ENCODE measurements at regions not wholly inside any gene's neighbourhood (a gene's known extent, or its start where the extent isn't known, plus 50 kb on each side); places are given as distances from the start of the nearest gene placed in this dataset.
"Not testable (repeated sequence)": the region's sequence is repeated elsewhere in the genome, so short reads cannot be mapped to it uniquely, and the experiment has no call there.

DNA sequence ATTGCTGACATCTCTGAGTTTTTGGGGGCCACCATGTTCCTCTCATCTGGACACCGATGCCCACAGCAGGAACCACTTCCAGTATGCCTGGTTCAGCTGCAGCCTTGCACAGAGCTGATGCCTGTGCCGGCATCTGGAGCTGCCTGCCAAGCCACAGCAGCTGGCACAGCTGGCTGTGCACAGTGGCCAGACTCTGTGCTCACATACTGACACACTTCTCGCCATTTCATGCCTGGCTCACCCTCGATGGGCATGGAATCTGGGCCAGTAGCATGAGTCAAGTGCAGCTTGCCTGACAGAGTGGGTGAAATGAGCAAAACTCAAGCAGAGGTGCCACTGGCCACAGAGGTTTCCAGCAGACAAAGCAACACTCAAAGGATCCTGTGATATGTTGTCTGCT is 863.4 kb downstream of the DNAH5 start:
- no peak for DNase-seq (ENCODE audit: low read depth, low spot score)

DNA sequence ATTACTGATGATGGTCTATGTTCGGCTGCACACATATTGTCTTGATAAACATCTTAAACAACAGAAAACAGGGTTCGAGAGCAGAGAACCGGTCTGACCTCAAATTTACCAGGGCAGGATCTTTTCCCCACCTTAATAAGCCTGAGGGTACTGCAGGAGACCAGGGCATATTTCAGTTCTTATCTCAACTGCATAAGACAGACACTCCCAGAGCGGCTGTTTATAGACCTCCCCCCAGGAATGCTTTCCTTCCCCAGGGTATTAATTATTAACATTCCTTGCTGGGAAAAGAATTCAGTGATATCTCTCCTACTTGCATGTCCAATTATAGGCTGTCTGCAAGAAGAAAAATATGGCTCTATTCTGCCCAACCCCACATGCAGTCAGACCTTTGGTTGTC is 871.6 kb downstream of the DNAH5 start:
- DNase-seq (ENCODE audit: low read depth, low spot score), result not testable (repeated sequence)

DNA sequence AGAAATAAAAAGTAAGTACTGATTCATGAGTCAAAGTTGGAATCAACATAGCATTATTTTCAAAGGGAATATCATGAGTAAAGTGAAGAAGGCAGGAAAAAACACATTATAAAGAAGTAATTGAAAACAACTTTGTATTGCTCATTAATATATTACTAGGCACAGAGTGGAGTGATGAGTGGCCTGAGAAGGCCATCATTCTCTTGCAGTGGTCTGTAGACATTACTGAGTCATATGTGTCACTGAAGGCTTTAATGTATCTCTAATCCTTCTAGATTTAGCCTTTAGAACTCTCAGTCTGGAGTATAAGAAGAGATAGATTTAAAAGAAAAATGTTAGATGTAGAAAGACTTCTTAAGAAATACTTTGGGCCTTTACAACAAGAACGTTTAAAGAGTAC is 881.4 kb downstream of the DNAH5 start:
- DNase-seq (ENCODE audit: low read depth, low spot score), result no peak

DNA sequence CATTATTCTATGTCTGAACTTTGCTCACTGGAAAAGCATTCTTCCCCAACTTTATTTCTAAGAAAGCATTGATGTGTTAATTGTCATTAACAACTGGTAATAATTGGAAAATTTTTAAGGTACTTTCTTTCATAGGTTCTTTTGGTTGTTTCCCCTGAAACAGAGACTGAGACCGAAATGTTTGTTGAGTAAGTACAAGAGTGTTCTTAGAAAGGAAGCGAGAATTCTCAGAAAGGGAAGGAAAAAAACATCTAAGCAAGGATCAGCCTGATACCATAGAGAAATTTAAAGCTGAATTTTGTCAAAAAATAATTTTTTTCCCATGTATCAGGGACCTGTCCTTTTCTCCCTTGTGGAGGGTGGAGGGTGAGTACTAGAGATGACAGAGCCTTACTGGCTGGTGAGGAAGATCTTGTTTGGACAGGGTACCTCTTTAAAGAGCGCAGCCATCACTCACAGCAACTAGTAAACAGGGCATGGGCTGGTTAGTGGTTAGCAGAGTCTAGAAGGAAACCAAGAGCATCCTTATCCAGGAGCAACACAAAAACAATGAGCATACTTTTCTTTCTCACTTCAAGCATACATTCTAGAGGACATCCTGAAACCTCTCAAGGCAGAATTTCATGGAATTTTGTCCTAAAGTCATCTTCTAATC is 898.5 kb downstream of the DNAH5 start:
- DNase-seq (ENCODE audit: low read depth, low spot score), result no peak

DNA sequence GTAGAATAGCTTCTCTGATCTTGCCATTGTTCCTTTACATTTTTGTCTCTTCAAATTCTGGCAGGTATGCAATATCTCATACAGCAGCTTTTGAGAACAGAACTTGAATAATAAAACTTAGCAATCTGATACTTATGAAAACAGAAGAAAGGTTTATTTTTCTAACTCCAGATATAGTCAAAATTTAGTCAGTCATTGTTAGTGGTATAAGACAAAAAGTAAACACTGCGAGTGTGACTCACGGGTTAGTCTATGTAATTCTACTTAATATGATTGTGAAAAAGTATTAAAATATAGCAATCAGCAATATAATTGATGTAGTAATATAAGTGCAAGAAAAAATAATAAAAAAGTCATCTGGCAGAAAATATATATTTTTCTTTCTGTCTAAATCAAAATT is 910.4 kb downstream of the DNAH5 start:
- DNase-seq (ENCODE audit: low read depth, low spot score), result no peak

DNA sequence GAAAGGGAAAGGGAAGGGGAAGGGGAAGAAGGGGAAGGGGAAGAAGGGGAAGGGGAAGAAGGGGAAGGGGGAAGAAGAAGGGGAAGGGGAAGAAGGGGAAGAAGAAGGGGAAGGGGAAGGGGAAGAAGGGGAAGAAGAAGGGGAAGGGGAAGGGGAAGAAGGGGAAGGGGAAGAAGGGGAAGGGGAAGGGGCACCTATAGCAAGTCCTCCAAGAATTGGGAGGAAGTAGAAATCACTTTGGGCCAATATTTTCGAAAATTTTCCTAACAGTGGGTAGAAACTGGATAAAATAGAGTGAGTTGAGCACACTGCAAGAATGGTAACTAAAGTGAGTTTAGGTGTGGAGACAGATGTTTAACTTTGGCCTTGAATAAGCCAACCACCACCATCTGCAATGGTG is 915.3 kb downstream of the DNAH5 start:
- no peak for DNase-seq (ENCODE audit: low read depth, low spot score)

DNA sequence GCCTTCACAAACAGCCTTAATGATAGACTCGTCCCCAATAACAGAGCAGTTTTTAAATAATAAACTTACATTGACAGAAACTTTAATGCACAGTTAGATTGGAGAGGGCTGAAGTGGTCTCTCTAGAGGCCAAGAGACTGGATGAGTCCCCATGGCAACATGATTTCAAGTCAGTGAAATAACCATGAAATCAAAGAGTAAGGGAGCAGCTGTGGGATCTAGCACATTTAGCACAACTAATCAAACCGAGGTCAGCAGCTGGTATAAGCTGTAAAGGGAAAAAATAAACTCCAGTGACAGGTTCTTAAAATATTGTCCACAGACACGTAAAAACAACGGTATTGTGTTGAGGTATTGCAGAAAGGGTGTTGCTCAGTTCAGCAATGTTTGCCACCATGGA is 916.6 kb downstream of the DNAH5 start:
- DNase-seq (ENCODE audit: low read depth, low spot score), result no peak

DNA sequence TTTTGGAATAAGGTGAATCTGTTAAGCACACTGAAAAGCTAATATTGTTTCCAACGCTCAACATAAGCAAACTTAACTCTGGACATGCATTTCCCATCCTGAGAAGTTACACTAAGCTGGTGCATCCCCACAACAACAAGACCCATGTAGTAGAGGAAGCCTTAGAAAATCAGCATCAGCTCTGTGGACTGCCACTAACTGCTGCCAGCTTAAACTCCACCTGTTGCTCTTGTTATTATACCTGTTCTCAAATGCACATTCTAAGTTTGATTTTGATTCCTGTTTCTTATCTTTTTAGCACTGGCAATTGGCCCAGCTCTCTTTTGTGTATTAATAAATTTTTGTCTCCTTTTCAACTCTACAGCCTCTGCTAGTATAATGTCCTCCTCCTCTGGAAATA is 924.8 kb downstream of the DNAH5 start:
- DNase-seq (ENCODE audit: low read depth, low spot score), result no peak

DNA sequence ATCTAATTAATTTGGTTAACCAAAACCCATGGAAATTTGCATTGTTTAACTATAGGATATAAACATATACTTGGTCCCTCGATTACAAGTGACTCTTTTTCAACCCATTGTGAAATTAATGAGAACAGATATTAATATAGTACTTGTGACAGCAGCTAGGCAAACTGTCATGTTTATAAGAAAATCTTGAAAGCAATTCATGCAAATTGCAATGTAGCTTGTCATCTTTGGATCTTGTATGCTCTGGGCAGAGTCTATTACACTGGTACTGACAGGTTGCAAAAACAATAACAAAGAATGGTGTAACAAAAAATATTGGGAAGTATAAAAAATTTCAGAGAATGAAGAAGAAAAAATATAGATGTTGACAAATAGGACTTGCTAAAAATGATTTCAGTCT is 941.0 kb downstream of the DNAH5 start:
- no peak for DNase-seq (ENCODE audit: low read depth, low spot score)

DNA sequence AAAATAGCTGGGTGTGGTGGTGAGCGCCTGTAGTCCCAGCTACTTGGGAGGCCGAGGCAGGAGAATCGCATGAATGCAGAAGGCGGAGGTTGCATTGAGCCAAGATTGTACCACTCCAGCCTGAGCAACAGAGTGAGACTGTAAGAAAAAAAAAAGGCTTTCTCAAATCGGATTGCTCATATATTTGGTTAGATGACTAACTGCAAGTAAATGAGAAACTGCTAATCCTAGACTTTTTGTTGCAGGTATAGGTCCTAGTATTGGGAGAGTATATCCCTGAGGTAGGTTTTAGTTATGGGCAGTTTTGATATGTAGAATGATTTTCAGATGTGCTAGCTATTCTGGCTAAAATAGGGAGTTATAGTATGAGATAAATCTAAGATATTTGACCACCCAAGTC is 944.8 kb downstream of the DNAH5 start:
- DNase-seq (ENCODE audit: low read depth, low spot score), result no peak

DNA sequence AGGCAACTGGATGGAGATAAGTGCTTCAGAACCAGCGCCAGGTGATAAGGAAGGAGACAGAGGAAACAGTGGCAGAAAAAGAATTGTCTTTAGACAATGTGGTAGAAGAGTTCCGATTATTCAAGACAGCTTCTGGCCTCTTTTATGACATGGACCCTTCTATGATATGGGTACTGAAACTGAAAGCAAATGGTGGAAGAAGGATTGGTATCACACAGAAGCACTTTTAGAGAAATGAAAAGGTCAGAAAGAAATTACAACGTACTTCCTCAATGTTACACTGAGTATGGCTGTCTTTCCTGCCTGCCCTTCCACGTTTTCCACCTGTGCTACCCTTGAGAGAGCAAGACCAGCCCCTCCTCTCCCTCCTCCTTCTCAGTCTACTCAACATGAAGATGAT is 959.3 kb downstream of the DNAH5 start:
- no peak for DNase-seq (ENCODE audit: low read depth, low spot score)

DNA sequence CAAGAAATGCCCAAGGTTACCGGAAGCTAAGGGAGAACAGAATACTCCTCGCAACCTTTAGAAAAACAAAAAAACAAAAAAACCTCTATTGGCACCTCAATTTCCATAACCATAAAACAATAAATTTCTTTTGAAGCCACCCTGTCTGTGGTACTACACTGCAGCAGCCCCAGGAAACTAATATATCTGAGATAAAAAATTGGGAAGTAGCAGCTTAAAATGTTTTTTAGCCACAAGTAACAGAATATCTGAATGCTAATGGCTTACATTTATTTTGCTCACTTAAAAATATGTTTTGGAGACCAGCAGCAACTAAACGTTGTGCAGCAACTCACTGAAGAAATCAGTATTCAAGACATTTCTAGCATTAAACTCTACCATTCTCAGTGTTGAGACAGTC is 969.6 kb downstream of the DNAH5 start:
- no peak for DNase-seq (ENCODE audit: low read depth, low spot score)

DNA sequence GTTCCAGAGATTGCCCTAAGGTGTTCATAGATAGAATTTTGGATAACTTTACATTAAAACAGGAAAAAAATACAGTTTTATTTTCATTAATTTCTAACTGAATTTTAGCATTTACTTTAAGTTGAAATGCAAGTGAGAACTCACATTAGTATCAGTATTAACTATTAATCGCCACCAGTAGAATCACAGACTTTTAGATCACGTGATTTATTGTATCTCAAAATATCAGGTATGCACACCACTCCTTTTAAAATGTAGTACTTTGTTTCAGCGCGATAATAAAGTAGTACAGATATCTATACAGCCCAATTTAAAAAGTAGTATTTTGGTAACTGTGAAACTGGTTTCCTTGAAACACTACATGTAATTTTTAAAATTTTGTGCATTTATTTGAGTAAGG is 978.7 kb downstream of the DNAH5 start:
- no peak for DNase-seq (ENCODE audit: low read depth, low spot score)

DNA sequence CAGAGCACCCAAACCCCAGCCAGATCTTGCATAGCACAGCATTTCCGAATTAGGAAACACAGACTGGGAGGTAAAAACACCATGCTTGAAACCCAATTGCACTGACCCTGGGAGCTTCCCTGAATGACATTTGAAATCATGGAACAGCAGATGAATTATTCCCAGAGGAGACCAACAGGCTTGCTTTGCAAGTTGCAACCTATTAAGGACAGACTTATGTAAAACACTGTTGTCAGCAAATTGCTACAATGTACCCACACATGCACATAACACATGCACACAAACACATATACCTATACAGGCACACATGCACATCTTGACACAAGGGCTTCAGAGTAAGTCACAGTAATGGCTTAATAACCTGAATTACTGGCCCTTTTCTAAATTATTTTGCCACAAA is 984.8 kb downstream of the DNAH5 start:
- DNase-seq (ENCODE audit: low read depth, low spot score), result no peak

DNA sequence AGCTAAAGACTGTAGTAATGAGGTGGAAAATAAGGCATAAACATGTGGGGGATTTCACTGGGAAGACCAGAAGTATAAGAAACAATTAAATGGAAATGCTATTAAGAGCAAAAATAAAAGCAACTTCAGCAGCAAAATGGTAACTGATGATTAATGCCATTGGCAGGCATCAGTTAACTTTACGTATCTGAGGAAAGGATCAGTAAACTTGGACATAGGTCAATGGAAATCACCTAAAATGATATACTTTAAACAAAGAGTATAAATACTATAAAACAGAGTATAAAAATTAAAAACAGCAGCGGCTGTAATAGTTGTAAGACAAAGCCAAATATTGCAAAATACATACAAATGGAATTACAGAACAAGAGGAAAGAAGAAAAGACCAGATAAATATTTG is 992.1 kb downstream of the DNAH5 start:
- no peak for DNase-seq (ENCODE audit: low read depth, low spot score)

DNA sequence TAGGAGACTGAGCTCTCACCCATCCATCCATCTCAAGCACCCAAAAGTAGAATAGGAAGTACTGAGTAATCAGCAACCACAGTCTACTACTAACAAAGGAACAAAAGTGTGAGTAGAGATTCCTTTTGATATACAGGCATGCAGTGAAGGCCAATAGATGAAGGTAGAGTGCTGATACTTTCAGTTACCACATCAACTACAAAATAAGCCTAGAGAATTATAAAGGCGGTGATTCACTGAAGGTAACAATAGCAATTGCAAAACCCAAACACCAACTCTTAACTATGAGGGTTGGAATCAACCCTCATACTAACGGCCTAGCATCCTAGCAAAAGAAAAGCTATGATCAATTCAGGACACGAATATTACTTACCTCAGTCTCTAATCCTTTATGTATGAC is 992.6 kb downstream of the DNAH5 start:
- no peak for DNase-seq (ENCODE audit: low read depth, low spot score)

DNA sequence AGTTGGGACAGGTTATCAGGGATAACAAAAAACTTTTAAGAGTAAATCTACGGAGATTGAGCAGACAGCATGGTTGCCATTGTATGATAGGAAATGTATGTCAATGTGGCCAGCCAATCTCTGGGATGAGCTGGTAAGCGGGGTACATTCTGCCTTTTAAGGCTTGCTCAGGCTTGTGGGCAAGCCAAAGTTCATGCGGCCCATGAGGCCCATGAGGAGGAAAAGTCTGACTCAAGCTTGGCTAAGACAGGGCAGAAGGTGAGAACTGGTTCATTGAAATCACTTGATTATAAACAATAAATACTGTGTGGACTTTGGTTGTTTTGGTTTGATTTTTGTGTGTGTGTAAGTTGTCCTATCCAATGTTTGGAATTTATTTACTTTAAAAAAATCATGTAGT is 997.1 kb downstream of the DNAH5 start:
- no peak for DNase-seq (ENCODE audit: low read depth, low spot score)

DNA sequence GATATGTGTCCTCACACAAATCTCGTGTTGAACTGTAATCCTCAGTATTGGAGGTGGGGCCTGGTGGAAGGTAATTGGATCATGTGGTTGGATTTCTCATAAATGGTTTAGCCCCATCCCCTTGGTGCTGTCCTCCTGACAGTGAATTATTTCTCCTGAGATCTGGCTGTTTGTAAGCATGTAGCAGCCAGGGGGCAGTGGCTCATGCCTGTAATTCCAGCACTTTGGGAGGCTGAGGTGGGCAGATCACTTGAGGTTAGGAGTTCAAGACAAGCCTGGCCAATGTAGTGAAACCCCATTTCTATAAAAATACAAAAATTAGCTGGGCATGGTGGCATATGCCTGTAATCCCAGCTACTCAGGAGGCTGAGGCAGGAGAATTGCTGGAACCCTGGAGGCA is 999.0 kb downstream of the DNAH5 start:
- not testable (repeated sequence) for DNase-seq (ENCODE audit: low read depth, low spot score)

DNA sequence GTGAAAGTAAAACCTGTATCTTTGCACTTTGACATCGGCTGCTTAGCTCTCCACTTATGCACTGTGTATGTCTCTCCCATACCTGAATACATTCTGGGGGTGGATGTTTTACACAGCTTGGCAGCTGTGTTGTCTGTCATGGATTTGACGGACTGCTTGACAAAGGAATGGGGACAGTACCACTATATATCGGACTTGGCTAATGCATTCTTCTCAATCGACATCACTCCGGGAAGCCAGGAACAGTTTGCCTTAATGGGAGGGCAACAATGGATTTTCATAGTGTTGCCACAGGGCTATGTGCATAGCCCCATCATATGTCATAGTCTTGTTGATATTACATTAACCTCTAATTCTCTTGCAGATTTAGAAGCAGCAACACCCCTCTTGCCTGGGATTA is 1008.3 kb downstream of the DNAH5 start:
- no peak for DNase-seq (ENCODE audit: low read depth, low spot score)

DNA sequence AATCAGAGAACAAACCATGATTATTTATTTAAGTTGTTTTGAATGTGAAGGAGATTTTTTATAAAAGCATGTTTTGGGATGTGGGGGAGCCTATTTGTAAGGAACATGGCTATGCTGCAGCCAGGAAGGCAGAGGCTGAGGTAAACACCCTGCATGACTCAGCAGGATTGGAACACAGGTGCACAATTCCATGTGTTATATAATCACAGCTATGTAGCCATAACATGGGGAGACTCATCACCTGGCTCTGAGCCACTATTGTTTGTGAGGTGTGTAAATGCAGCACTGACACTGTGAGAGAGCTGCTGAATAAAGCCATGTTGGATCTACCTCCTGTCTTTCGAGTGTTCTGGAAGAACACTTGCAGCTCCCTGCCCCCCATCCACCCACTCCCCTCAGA is 1009.8 kb downstream of the DNAH5 start:
- no peak for DNase-seq (ENCODE audit: low read depth, low spot score)

DNA sequence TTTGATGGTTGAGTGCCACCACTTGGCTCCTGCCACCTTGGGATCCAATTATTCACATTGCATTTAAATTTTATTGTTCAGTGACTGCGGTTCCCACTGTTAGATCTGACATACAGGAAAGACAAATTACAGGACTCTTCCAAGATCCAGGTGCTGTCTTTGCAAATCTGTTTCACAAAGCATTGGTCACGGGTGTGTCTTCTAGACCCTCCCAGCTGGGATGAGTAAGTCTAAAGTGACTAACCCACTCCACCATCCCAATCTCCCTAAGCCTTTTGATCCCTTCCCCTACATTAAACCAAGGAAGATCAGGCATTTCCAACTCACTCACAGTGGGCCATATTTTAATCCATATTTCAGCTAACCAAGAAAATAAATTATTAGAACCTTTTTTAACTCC is 1016.3 kb upstream of the CTNND2 start:
- no peak for DNase-seq (ENCODE audit: low read depth, low spot score)

DNA sequence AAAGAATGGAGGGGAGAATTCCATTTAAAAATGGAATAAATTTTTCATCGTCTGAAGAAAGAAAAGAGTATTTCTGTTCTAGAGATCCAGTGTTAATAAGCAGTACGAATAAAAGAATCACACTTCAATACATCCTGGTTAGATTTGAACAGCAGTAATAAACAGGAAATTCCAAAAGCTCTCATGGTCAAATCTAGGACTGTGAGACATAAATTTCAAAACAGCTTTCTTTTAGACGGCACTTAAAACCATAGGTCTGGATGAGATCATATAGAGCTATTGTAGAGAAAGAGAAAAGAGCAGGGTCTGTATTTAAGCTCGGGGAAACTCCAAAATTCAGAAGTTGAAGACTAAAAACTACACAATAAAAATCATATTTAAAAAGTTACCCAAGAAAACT is 1006.9 kb upstream of the CTNND2 start:
- DNase-seq (ENCODE audit: low read depth, low spot score), result no peak

DNA sequence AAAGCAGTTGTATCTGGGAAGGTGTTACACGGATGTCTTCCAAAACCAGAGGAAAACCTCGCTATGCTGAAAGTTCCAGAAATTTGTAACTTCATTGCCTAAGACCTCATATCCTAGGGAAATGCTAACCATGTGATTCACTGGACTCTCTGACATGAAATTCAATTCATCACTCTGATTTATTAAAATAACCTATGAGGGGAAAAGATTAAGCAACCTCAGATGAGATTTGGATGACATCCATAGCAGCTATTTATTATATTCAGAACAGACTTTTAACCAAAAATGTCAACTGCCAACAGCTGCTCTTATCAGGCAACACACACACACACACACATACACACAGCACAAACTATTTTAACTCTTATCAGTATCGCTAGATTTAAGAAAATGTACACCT is 1006.4 kb upstream of the CTNND2 start:
- DNase-seq (ENCODE audit: low read depth, low spot score), result no peak

DNA sequence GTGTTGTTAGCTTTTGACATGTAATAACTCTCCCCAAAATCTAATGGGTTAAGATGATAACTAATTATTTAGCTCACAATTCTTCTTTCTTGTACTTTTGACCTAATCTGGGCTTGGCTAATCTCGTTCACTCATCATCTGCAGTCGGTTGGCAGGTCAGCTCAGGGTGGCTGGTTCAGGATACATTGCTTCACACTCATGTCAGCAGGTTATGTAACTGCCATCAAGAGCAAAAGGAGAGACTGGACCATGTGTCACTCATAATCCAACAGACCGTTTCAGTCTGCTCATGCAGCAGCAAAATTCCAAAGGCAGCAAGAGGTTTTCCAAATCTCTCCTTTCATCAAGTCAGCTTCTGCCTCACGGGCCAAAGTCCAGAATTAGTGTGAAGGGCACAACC is 998.4 kb upstream of the CTNND2 start:
- DNase-seq (ENCODE audit: low read depth, low spot score), result no peak

Data from iPS DF 19.7 (cell line).